GM18861 (cell line): ENCODE measurements at regions not wholly inside any gene's neighbourhood (a gene's known extent, or its start where the extent isn't known, plus 50 kb on each side); places are given as distances from the start of the nearest gene placed in this dataset.

ENCODE experiments used
- ATAC-seq: cut with Tn5 transposase; IDR thresholded peaks from one replicate; pipeline ENCODE4 v1.9.1; 2021; ENCODE audit not compliant: unreplicated experiment

GRCh38 chr9:107650995-107651394 is 161.4 kb upstream of the KLF4 start:
- no peak for ATAC-seq

DNA sequence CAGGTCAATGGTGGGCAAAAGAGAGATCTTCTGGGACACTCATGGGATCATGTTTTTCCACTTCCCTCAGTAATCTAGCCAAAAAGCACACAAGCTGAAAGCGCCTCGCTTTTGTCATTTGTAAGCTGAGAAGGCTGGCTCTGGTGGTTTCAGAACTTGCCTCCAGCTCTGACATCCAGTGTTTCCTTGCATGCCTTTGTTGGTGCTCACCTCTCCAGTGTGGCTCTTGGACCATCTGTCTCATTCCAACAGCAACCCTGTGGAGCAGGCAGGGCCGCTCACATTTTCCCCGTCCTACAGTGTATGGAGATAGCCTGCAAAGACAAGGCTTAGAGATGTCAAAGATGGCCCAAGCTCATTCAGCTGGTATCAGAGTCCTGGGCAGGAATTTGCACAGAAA is 160.8 kb upstream of the KLF4 start:
- no peak for ATAC-seq

GRCh38 chr9:107648153-107648715 is 158.7 kb upstream of the KLF4 start:
- no peak for ATAC-seq

GRCh38 chr9:107647611-107648010 is 158.0 kb upstream of the KLF4 start:
- ATAC-seq: no peak

DNA sequence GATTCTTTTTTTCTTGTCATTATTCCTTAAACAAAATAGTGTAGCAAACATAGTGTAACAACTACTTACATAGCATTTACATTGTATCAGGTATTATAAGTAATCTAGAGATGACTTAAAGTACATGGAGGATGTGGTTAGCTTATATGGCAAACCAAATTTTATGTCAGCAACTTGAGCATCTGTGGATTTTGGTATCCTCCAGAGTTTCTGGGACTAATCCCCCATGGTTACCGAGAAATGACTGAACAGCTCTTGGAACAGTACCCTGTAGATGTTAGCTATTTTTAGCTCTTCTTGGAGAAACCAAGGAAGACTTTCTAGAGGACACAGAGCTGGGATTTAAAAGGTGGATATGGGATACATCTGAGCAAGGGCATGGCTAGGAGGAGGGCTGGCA is 157.6 kb upstream of the KLF4 start:
- ATAC-seq: no peak

- no peak for ATAC-seq
These were observed 155.9 kb upstream of the KLF4 start for GRCh38 chr9:107645464-107645833.

GRCh38 chr9:107644733-107645463 is 155.3 kb upstream of the KLF4 start:
- ATAC-seq: no peak

DNA sequence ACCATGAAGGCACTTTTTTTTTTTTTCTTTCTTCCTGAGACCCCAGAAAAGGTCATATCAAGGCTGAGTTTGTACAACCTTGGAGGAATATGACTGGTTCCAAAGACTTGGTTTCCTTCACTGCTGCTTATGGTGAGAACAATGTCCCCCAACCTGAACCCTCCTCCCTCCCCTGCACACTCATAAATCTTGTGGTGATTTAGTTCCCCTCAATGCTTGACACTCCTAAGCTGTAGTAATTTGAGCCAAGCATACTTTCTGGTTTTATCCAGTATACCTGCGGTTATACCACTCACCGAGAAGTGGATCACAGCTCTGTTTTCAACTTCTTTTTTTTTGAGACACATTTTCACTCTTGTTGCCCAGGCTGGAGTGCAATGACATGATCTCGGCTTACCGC is 149.9 kb upstream of the KLF4 start:
- ATAC-seq: no peak

- ATAC-seq: no peak
These were observed 149.1 kb upstream of the KLF4 start for GRCh38 chr9:107638521-107639310.

DNA sequence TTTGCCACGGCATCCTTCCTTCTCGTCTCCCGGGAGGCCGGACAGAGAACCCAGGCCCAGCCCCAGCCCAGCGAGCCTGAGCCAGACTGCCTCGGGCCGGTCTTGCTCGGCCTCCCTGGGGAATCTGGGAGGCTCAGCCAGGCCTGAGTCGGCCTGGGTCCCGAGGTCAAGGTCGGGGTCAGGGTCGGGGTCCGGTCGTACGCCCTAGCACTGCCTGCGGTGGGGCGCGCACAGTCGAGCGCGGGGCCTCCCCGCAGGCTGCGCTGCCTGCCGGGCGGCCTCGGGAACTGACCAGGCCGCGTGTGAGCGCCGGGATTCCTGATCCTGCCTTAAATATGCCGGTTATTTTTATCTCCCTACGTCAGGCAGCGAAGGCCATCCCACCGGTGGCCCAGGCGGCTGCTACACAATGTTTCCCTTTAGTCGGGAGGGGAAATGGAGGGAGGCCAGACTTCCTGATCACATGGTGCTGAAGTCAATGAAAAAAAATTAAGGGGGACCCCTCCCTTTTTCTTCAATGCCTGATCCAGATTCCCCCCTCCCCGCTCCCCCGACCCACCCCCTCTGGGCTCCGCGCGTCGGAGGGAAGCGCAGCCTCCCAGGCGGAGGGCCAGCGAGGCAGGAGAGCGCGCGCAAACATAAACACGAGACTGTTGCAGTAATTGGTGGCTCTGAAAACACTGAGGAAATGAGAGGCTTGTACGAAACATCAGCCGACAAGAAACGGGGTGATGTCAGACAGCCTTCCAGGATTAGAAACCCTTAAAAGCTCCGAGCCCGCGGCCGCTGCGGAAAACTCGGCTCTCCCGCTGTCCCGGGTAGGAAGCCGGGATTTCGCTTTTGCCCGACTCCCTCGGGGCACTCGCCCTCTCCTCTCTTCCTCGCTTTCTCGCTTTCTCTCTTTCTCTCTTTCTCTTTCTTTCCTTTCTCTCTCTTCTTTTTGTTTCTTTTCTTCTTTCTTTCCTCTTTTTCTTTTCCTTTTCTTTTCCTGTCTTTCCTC is 148.2 kb upstream of the KLF4 start:
- ATAC-seq: no peak

DNA sequence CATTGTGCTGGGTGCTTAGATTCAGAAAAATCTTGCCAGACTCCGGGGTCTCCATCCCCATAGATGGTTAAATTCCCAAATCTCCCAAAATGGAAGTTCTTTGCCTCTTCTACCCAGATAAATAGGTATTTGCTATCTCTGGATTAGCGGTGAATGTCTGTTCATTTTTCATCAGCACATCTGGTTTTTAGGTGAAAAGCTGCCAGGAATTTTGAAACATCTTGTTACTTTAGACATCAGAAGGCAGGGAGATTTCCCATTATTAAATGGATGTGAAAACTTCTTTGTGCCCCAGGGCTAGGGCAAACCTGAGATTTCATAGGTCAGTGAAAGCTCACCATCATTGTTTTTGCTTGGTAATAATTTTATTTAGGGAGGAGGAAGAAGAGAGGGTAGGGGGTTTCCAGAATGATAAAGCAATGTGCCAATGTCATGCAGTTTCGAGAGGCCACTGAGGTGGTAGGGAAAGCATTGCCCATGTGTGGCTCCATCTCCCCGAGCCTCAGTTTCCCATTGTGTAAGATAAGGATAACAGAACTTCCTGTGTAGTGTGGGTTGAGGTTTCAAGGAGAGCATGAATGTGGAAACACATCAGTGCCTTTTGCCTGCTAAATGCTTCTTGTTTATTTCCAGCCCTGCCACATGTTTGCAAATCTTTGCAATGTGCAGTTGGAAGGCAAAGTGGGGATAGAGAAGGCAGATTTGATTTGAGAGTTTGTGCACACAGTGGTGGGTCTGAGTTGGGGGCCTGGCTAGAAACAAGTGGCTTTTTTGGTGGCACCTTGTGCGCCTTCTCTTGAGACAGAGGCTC is 147.2 kb upstream of the KLF4 start:
- ATAC-seq: no peak

DNA sequence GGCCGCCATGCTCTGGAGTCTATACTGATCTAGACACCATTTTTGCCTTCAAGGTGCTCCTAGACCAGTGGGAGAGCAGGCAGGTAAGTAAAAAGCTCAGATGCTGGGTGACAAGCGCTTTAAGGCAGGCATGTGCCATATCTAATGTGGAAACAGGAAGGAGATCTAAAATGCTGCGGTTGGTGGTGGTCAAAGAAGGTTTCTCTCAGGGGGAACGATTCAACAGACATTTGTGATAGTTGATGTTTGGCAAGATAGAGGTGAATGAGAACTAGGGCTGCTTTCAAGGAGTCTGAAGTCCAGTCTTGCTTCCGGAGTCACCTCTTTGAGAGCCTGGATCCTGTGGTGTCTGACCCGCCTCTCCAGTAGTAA is 146.2 kb upstream of the KLF4 start:
- ATAC-seq: no peak

- no peak for ATAC-seq
These were observed 145.7 kb upstream of the KLF4 start for GRCh38 chr9:107635101-107635802.

GRCh38 chr9:107633406-107633805 is 143.8 kb upstream of the KLF4 start:
- ATAC-seq: no peak

- ATAC-seq: no peak
These were observed 143.1 kb upstream of the KLF4 start for GRCh38 chr9:107632661-107633060.

DNA sequence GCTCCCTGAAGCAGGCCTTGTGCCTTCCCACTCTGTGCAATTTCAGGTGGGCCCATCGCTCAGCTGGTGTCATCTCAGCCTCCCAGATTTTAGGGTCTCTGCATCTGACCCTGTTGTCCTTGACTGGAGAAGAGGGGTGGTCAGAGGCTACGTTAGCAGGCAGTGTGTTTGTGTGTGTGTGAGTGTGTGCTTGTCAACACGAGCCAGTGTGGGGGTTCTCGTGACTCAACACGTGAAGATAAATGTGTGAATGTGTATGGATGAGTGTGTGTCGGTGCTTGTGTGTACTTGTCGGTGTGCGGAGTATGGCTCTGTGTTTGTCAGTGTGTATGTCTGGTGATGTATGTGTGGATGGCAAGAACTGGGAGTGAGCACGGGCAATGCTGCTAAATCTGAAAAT is 142.6 kb upstream of the KLF4 start:
- no peak for ATAC-seq

DNA sequence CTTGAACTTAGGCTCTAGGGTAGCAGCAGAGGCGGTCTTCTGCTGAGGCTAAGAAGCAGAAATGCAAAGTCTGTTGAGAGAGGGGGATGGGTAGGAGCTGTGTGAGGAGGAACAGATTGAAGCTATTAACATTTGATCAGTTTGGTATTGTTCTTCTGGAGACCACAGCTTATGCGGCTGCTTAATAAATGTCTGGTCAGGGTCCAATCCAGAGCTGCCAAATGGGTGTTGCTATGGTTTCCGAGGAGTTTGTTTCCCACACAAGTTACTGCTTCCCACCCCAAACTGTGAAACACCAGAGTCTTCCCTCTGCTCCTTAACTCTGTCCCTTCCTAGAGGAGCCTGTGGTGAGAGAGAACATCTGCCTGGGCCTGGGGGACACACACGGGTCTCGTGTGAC is 142.2 kb upstream of the KLF4 start:
- ATAC-seq: no peak

GRCh38 chr9:107630156-107630555 is 140.6 kb upstream of the KLF4 start:
- ATAC-seq: no peak

- ATAC-seq: no peak
These were observed 138.9 kb upstream of the KLF4 start for GRCh38 chr9:107628444-107628843.

DNA sequence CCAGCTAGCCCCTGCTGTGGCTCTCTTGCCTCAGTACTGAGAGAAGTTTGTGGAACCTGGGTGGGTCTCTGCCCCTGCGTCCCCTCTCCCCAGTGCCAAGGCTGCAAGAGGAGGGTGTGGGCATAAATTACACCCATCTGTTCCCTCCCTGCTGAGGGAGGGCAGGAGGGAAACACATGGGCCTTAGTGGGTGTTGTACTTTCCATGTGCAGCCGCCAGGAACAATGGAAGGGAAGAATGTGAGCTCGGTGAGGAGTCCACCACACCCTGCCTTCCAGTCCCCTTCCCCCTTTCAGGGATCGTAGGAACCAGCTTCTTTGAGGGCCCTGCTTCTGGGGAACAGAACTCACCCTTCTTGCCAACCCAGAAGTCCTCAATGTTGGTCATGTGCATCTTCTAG is 138.2 kb upstream of the KLF4 start:
- ATAC-seq: no peak
